ENCODE measurements at regions not wholly inside any gene's neighbourhood (a gene's known extent, or its start where the extent isn't known, plus 50 kb on each side); places are given as distances from the start of the nearest gene placed in this dataset.

- no peak for TF ChIP-seq TAF1 (IDR thresholded peaks at IDR 0.05; ENCODE audit: borderline replicate concordance, insufficient read depth, low read length)
- no peak for TF ChIP-seq SIN3A (IDR thresholded peaks at IDR 0.05; ENCODE audit: borderline replicate concordance, insufficient read depth, low read length)
- no peak for TF ChIP-seq FOXP2 (optimal IDR thresholded peaks at IDR 0.05; ENCODE audit: borderline replicate concordance, extremely low read depth, extremely low read length, insufficient read depth)
- TF ChIP-seq POLR2AphosphoS5 (IDR thresholded peaks at IDR 0.05; ENCODE audit: low read depth, low read length), result no peak
- no peak for TF ChIP-seq REST (IDR thresholded peaks at IDR 0.05; ENCODE audit: insufficient read depth in 1 of 2, low read depth in 2 of 2, low read length in 2 of 2)
These were observed 892.3 kb upstream of the CHORDC1 start for GRCh38 chr11:91115116-91115515.

- TF ChIP-seq POLR2AphosphoS5 (IDR thresholded peaks at IDR 0.05; ENCODE audit: low read depth, low read length) (no peak), SIN3A (IDR thresholded peaks at IDR 0.05; ENCODE audit: borderline replicate concordance, insufficient read depth, low read length) (no peak), FOXP2 (optimal IDR thresholded peaks at IDR 0.05; ENCODE audit: borderline replicate concordance, extremely low read depth, extremely low read length, insufficient read depth) (no peak), TAF1 (IDR thresholded peaks at IDR 0.05; ENCODE audit: borderline replicate concordance, insufficient read depth, low read length) (no peak), REST (IDR thresholded peaks at IDR 0.05; ENCODE audit: insufficient read depth in 1 of 2, low read depth in 2 of 2, low read length in 2 of 2) (no peak)
These were observed 881.4 kb upstream of the CHORDC1 start for GRCh38 chr11:91104237-91104636.

DNA sequence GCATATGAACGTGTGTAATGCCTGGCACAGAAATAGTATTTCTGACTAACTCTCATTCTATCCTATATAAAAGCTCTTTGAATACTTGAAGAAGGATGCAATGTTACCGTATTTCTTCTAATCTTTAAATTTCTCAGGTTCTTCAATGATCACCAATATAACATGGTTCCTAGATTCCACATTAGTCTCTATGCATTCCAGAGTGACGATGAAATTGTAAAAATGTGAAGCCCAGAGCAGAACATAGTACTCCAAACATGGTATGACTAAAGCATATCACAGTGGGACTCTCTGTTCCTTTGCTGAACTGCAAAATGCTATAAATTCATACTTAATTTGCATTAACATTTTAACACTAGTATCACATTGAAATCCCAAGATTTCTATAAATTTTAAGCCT lies 877.6 kb upstream of the CHORDC1 start:
- TF ChIP-seq SIN3A (IDR thresholded peaks at IDR 0.05; ENCODE audit: borderline replicate concordance, insufficient read depth, low read length) (no peak), TAF1 (IDR thresholded peaks at IDR 0.05; ENCODE audit: borderline replicate concordance, insufficient read depth, low read length) (no peak), REST (IDR thresholded peaks at IDR 0.05; ENCODE audit: insufficient read depth in 1 of 2, low read depth in 2 of 2, low read length in 2 of 2) (no peak), POLR2AphosphoS5 (IDR thresholded peaks at IDR 0.05; ENCODE audit: low read depth, low read length) (no peak), FOXP2 (optimal IDR thresholded peaks at IDR 0.05; ENCODE audit: borderline replicate concordance, extremely low read depth, extremely low read length, insufficient read depth) (no peak)

GRCh38 chr11:91097083-91097482 lies 874.2 kb upstream of the CHORDC1 start:
- TF ChIP-seq SIN3A (IDR thresholded peaks at IDR 0.05; ENCODE audit: borderline replicate concordance, insufficient read depth, low read length), result no peak
- no peak for TF ChIP-seq POLR2AphosphoS5 (IDR thresholded peaks at IDR 0.05; ENCODE audit: low read depth, low read length)

DNA sequence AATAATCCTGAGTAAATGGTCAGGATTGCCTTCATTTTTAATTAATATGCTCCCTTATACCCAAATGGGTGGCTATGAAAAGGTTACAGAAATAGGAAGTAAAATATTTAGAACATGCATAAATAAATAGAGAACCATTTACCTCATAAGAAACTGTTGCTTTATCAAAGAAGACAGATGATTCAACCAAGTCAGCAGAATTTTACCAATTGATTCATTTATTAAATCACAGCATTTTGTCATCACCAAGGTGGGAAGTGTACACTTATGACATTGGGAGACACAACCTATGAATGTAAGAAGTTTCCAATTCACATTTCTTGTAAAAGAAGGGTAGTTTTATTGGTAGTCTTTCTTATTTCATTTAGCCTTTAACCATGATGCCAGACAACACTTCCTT lies 870.3 kb upstream of the CHORDC1 start:
- TF ChIP-seq REST (IDR thresholded peaks at IDR 0.05; ENCODE audit: insufficient read depth in 1 of 2, low read depth in 2 of 2, low read length in 2 of 2) (no peak), SIN3A (IDR thresholded peaks at IDR 0.05; ENCODE audit: borderline replicate concordance, insufficient read depth, low read length) (no peak), POLR2AphosphoS5 (IDR thresholded peaks at IDR 0.05; ENCODE audit: low read depth, low read length) (no peak), TAF1 (IDR thresholded peaks at IDR 0.05; ENCODE audit: borderline replicate concordance, insufficient read depth, low read length) (no peak), FOXP2 (optimal IDR thresholded peaks at IDR 0.05; ENCODE audit: borderline replicate concordance, extremely low read depth, extremely low read length, insufficient read depth) (no peak)
